Breast epithelium (tissue), 3 donors: ENCODE measurements at regions not wholly inside any gene's neighbourhood (a gene's known extent, or its start where the extent isn't known, plus 50 kb on each side); places are given as distances from the start of the nearest gene placed in this dataset.

Experiments used
- POLR2A ChIP-seq: fragments of 450-650 bp; IDR thresholded peaks from one replicate; pipeline ENCODE4 v1.6.1; 2016; ENCODE audit warnings: antibody characterized with exemption, mild to moderate bottlenecking, moderate library complexity
- TF ChIP-seq, protein P1 (sequence below), 3 donors: fragments of 450-650 bp; IDR thresholded peaks; one replicate each; pipeline ENCODE4 v1.5.1; 2016 to 2017; ENCODE audit warnings: antibody characterized with exemption in 3 of 3, mild to moderate bottlenecking in 3 of 3, moderate library complexity in 3 of 3

DNA sequence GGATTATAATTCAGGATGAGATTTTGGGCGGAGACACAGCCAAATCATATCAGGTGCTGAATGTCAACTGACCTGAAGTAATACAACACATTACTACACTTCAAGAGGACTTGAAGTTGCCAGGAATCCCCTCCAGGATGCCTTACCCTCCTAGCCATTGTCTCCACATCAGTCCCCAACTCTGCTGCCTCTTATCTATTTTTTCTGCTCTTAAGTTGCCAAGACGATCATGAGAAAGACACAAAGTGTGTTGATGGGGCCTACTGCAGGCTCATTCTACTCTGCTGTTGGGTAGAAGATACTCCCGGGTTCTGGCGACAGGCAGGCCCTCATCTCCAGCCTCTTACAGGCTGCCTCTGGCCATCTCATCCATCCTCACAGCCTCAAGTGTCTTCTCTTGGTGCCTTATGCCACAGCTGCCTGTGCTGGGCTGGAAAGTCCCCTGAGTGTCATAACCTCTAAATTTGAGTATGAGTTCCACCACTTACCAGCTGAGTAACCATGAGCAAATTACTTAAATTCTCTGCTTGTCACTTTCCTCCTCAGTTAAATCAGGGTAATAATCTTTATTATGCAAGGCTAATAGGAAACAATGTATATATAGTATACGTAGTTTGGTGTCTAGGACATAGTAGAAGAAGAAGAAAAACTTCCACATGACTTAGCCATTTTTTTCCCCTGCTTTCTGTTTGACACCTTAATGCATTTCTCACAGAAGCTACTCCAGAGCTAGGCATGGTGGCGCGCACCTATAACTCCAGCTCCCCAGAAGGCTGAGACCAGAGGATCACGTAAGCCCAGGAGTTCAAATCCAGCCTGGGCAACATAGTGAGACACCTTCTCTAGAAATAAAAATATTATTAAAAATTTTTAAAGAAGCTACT is 73.0 kb upstream of the SNX2 start:
- TF ChIP-seq, protein P1, sequence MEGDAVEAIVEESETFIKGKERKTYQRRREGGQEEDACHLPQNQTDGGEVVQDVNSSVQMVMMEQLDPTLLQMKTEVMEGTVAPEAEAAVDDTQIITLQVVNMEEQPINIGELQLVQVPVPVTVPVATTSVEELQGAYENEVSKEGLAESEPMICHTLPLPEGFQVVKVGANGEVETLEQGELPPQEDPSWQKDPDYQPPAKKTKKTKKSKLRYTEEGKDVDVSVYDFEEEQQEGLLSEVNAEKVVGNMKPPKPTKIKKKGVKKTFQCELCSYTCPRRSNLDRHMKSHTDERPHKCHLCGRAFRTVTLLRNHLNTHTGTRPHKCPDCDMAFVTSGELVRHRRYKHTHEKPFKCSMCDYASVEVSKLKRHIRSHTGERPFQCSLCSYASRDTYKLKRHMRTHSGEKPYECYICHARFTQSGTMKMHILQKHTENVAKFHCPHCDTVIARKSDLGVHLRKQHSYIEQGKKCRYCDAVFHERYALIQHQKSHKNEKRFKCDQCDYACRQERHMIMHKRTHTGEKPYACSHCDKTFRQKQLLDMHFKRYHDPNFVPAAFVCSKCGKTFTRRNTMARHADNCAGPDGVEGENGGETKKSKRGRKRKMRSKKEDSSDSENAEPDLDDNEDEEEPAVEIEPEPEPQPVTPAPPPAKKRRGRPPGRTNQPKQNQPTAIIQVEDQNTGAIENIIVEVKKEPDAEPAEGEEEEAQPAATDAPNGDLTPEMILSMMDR (IDR thresholded peaks at IDR 0.05), result no peak
- no peak for TF ChIP-seq POLR2A
